Mesenchymal stem cell (in vitro differentiated cells and primary cell): ENCODE measurements at regions not wholly inside any gene's neighbourhood (a gene's known extent, or its start where the extent isn't known, plus 50 kb on each side); places are given as distances from the start of the nearest gene placed in this dataset.
A peak's percentile ranks its signal among the peaks of the same experiment; 100 is the strongest.

ENCODE experiments used
- DNase-seq: peaks from one replicate; pipeline ENCODE4 v3.0.0-alpha.2; 2013
- H2AFZ ChIP-seq: one replicate; pipeline ENCODE4 v1.6.1; 2013; ENCODE audit warnings: low read depth, mild to moderate bottlenecking, control low read depth, inconsistent platforms, low read length, moderate library complexity
- H2AK5ac ChIP-seq: 2 replicates; pipeline ENCODE4 v1.6.1; 2013; ENCODE audit warnings: low read length, moderate library complexity, mild to moderate bottlenecking, inconsistent platforms; ENCODE audit not compliant: severe bottlenecking
- H2BK120ac ChIP-seq: one replicate; pipeline ENCODE4 v1.6.1; 2013; ENCODE audit warnings: low read depth, mild to moderate bottlenecking, inconsistent platforms, low read length, moderate library complexity
- H2BK12ac ChIP-seq, 2 experiments: one replicate each; pipeline ENCODE4 v1.6.1; 2013; ENCODE audit warnings: inconsistent platforms in 2 of 2, low read length in 2 of 2, mild to moderate bottlenecking in 2 of 2, moderate library complexity in 2 of 2, control low read depth in 1 of 2
- H2BK15ac ChIP-seq: one replicate; pipeline ENCODE4 v1.6.1; 2013; ENCODE audit warnings: mild to moderate bottlenecking, low read depth, inconsistent platforms; ENCODE audit not compliant: poor library complexity, severe bottlenecking
- H2BK5ac ChIP-seq: 2 replicates; pipeline ENCODE4 v1.6.1; 2013; ENCODE audit warnings: low read depth, mild to moderate bottlenecking, low read length, control low read depth, inconsistent platforms; ENCODE audit not compliant: poor library complexity, severe bottlenecking
- H3K14ac ChIP-seq, 2 experiments: one replicate each; pipeline ENCODE4 v1.6.1; 2013; ENCODE audit warnings: inconsistent platforms in 2 of 2, low read length in 2 of 2, control low read depth in 1 of 2, mild to moderate bottlenecking in 1 of 2, moderate library complexity in 1 of 2
- H3K18ac ChIP-seq, 2 experiments: one replicate each; pipeline ENCODE4 v1.6.1; 2013; ENCODE audit warnings: inconsistent platforms in 2 of 2, low read length in 2 of 2, control low read depth in 1 of 2, low read depth in 1 of 2, mild to moderate bottlenecking in 1 of 2
- H3K23ac ChIP-seq, 2 experiments: one replicate each; pipeline ENCODE4 v1.6.1; 2013; ENCODE audit warnings: inconsistent platforms in 2 of 2, low read length in 2 of 2, mild to moderate bottlenecking in 2 of 2, moderate library complexity in 2 of 2, control low read depth in 1 of 2
- H3K27ac ChIP-seq: 2 replicates; pipeline ENCODE4 v1.5.1; 2013; ENCODE audit warnings: mild to moderate bottlenecking, moderate library complexity, low read length, control low read depth, inconsistent platforms; ENCODE audit not compliant: poor library complexity, severe bottlenecking
- H3K27me3 ChIP-seq, 2 experiments: 2 replicates each; pipeline versions ENCODE4 v1.6.1 to v1.7.0; 2013; ENCODE audit warnings: low read length in 2 of 2, mild to moderate bottlenecking in 2 of 2, moderate library complexity in 2 of 2, control low read depth in 1 of 2, inconsistent platforms in 1 of 2; ENCODE audit not compliant: control insufficient read depth in 1 of 2, insufficient read depth in 1 of 2
- H3K36me3 ChIP-seq, 2 experiments: 2 replicates each; pipeline versions ENCODE4 v1.6.1 to v1.7.0; 2013; ENCODE audit warnings: low read length in 2 of 2, control low read depth in 1 of 2, inconsistent platforms in 1 of 2, low read depth in 1 of 2, mild to moderate bottlenecking in 1 of 2; ENCODE audit not compliant: insufficient read depth in 2 of 2, control insufficient read depth in 1 of 2
- H3K4ac ChIP-seq, 2 experiments: one replicate each; pipeline ENCODE4 v1.6.1; 2013; ENCODE audit warnings: inconsistent platforms in 2 of 2, low read length in 2 of 2, mild to moderate bottlenecking in 2 of 2, moderate library complexity in 2 of 2, control low read depth in 1 of 2, low read depth in 1 of 2
- H3K4me1 ChIP-seq: 2 replicates; pipeline ENCODE4 v1.6.1; 2013; ENCODE audit warnings: low read depth, low read length, control low read depth; ENCODE audit not compliant: control insufficient read depth, insufficient read depth
- H3K4me2 ChIP-seq: 2 replicates; pipeline ENCODE4 v1.6.1; 2013; ENCODE audit warnings: low read length, mild to moderate bottlenecking, inconsistent platforms; ENCODE audit not compliant: poor library complexity, severe bottlenecking
- H3K4me3 ChIP-seq, 2 experiments: 2 replicates each; pipeline versions ENCODE4 v1.5.1 to v1.7.0; 2013; ENCODE audit warnings: low read length in 2 of 2, mild to moderate bottlenecking in 2 of 2, control low read depth in 1 of 2, low read depth in 1 of 2; ENCODE audit not compliant: insufficient read depth in 1 of 2
- H3K79me1 ChIP-seq: replicated peaks from 2 replicates; pipeline ENCODE4 v1.6.1; 2013; ENCODE audit warnings: mild to moderate bottlenecking, control low read depth, low read length, inconsistent platforms; ENCODE audit not compliant: poor library complexity, severe bottlenecking
- H3K9ac ChIP-seq: 2 replicates; pipeline ENCODE4 v1.7.0; 2013; ENCODE audit warnings: mild to moderate bottlenecking, low read length, moderate library complexity
- H3K9me3 ChIP-seq: 2 replicates; pipeline ENCODE4 v1.7.0; 2013; ENCODE audit warnings: mild to moderate bottlenecking, low read length; ENCODE audit not compliant: control insufficient read depth
- H4K8ac ChIP-seq: one replicate; pipeline ENCODE4 v1.6.1; 2013; ENCODE audit warnings: inconsistent platforms, mild to moderate bottlenecking, low read length, moderate library complexity
- H4K91ac ChIP-seq: one replicate; pipeline ENCODE4 v1.6.1; 2013; ENCODE audit warnings: mild to moderate bottlenecking, low read length, inconsistent platforms
- WGBS: methylation state at CpG from one replicate; pipeline ENCODE4 v1.1.7; 2013; ENCODE audit warnings: mixed read lengths; 5-methylcytosine and 5-hydroxymethylcytosine counted together

GRCh38 chr13:84946192-84946591 lies 853.0 kb downstream of the SLITRK6 start:
- no peaks in the 10 kb centered on the region for H3K27me3 ChIP-seq
- H4K8ac ChIP-seq, result no peak overlapping the region
- peak; percentile 3 for DNase-seq
- H2AK5ac ChIP-seq, result no peak overlapping the region
- H2BK12ac ChIP-seq, result no peak overlapping the region
- H2AFZ ChIP-seq, result no peak overlapping the region
- no peaks in the 10 kb centered on the region for H3K36me3 ChIP-seq
- H4K91ac ChIP-seq, result no peak overlapping the region
- H3K4me3 ChIP-seq, result no peak overlapping the region
- H3K27ac ChIP-seq, result no peak overlapping the region
- no peak overlapping the region for H3K18ac ChIP-seq
- no CpG with 5 or more reads among the region's 2 CpGs for WGBS
- H3K14ac ChIP-seq, result no peak overlapping the region
- H3K9me3 ChIP-seq, result no peaks in the 10 kb centered on the region
- no peaks in the 10 kb centered on the region for H3K79me1 ChIP-seq
- no peak overlapping the region for H2BK15ac ChIP-seq
- no peak overlapping the region for H2BK120ac ChIP-seq
- H3K23ac ChIP-seq, result no peak overlapping the region
- no peak overlapping the region for H3K4ac ChIP-seq
- no peak overlapping the region for H3K9ac ChIP-seq
- H2BK5ac ChIP-seq, result no peak overlapping the region
- H3K4me1 ChIP-seq, result no peaks in the 10 kb centered on the region
- H3K4me2 ChIP-seq, result no peak overlapping the region

GRCh38 chr13:84940798-84941197 lies 858.4 kb downstream of the SLITRK6 start:
- Histone ChIP-seq H3K4ac (no peak overlapping the region), H2AFZ (no peak overlapping the region), H3K9ac (no peak overlapping the region), H3K27me3 (no peaks in the 10 kb centered on the region), H2BK5ac (no peak overlapping the region), H3K18ac (no peak overlapping the region), H3K4me3 (no peak overlapping the region), H3K27ac (no peak overlapping the region), H2BK120ac (no peak overlapping the region), H3K4me2 (no peak overlapping the region), H3K79me1 (no peaks in the 10 kb centered on the region), H2AK5ac (no peak overlapping the region), H3K36me3 (no peaks in the 10 kb centered on the region), H3K14ac (no peak overlapping the region), H2BK12ac (no peak overlapping the region), H3K23ac (no peak overlapping the region), H4K91ac (no peak overlapping the region), H3K4me1 (no peaks in the 10 kb centered on the region), H4K8ac (no peak overlapping the region), H2BK15ac (no peak overlapping the region), H3K9me3 (no peaks in the 10 kb centered on the region)
- DNase-seq, result no peak
- WGBS, result 92% methylated on average over 4 of the region's 6 CpGs

- WGBS, result 84% methylated on average over 5 of the region's 6 CpGs
These were observed 859.1 kb downstream of the SLITRK6 start for GRCh38 chr13:84940167-84940566.

GRCh38 chr13:84934911-84935310 lies 864.3 kb downstream of the SLITRK6 start:
- Histone ChIP-seq H3K79me1 (no peaks in the 10 kb centered on the region), H3K4ac (no peak overlapping the region), H2BK12ac (no peak overlapping the region), H3K4me3 (peak overlapping the region in 1 of 2 experiments; percentile 78), H3K9ac (peak overlapping the region; percentile 79), H3K36me3 (no peaks in the 10 kb centered on the region), H3K27me3 (no peaks in the 10 kb centered on the region), H3K27ac (no peak overlapping the region), H3K23ac (no peak overlapping the region), H2BK5ac (no peak overlapping the region), H3K4me2 (peak overlapping the region; percentile 45), H3K14ac (no peak overlapping the region), H3K18ac (no peak overlapping the region), H4K8ac (no peak overlapping the region), H3K9me3 (no peaks in the 10 kb centered on the region), H2BK15ac (no peak overlapping the region), H3K4me1 (no peaks in the 10 kb centered on the region), H2AK5ac (no peak overlapping the region), H4K91ac (no peak overlapping the region), H2AFZ (no peak overlapping the region), H2BK120ac (no peak overlapping the region)
- DNase-seq, result peak; percentile 11
- WGBS, result 96% methylated on average over 3 of the region's 4 CpGs

More at GRCh38 chr13:84940167-84940566, 859.1 kb downstream of the SLITRK6 start:
- Histone ChIP-seq H4K91ac (no peak overlapping the region), H3K4ac (no peak overlapping the region), H3K9ac (no peak overlapping the region), H3K14ac (no peak overlapping the region), H3K18ac (no peak overlapping the region), H3K9me3 (no peaks in the 10 kb centered on the region), H2BK15ac (no peak overlapping the region), H2AK5ac (no peak overlapping the region), H3K23ac (no peak overlapping the region), H3K4me3 (no peak overlapping the region), H2BK12ac (no peak overlapping the region), H3K4me2 (no peak overlapping the region), H3K36me3 (no peaks in the 10 kb centered on the region), H2BK120ac (no peak overlapping the region), H3K27me3 (no peaks in the 10 kb centered on the region), H3K4me1 (no peaks in the 10 kb centered on the region), H2AFZ (no peak overlapping the region), H2BK5ac (no peak overlapping the region), H3K79me1 (no peaks in the 10 kb centered on the region), H3K27ac (no peak overlapping the region), H4K8ac (no peak overlapping the region)
- DNase-seq, result no peak
